Epithelial cell of esophagus (primary cell): ENCODE measurements at regions not wholly inside any gene's neighbourhood (a gene's known extent, or its start where the extent isn't known, plus 50 kb on each side); places are given as distances from the start of the nearest gene placed in this dataset.
A peak's percentile ranks its signal among the peaks of the same experiment; 100 is the strongest.

Experiments
- DNase-seq: peaks from one replicate; pipeline ENCODE4 v3.0.0; 2010; ENCODE audit warnings: low read depth
- H3K4me3 ChIP-seq: 2 replicates; pipeline ENCODE4 v1.5.1; 2011; ENCODE audit warnings: mild to moderate bottlenecking, low read length, control low read depth
- CTCF ChIP-seq: IDR thresholded peaks from 2 replicates; pipeline ENCODE4 v1.5.1; 2011; ENCODE audit warnings: low read depth, mild to moderate bottlenecking, low read length, control low read depth, inconsistent platforms; ENCODE audit not compliant: insufficient read depth; ENCODE audit errors: missing control alignments

- DNase-seq = no peak
- H3K4me3 ChIP-seq = no peak overlapping the region
- TF ChIP-seq CTCF = no peak
These were observed 67.3 kb upstream of the IL6 start for GRCh38 chr7:22659741-22660140.

DNA sequence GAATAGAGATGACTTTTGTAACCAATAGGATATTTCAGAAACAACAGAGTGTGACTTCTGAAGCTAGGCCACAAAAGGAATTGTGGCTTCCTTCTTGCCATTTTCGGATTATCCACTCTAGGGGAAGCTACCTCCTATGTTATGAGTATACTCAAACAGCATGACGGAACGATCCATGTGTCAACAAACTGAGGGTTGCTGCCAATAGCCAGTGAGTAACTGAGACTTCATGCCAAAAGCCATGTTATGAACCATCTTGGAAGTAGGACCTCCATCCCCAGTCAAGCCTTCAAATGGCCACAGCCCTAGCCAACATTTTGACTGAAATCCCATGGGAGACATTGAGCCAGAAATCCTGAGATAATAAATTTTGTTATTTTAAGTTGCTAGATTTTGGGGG is 69.0 kb upstream of the IL6 start:
- TF ChIP-seq CTCF = no peak
- no peak for DNase-seq
- no peak overlapping the region for H3K4me3 ChIP-seq

- TF ChIP-seq CTCF = no peak
- DNase-seq = no peak
- H3K4me3 ChIP-seq = no peak overlapping the region
These were observed 69.5 kb upstream of the IL6 start for GRCh38 chr7:22657479-22657878.

DNA sequence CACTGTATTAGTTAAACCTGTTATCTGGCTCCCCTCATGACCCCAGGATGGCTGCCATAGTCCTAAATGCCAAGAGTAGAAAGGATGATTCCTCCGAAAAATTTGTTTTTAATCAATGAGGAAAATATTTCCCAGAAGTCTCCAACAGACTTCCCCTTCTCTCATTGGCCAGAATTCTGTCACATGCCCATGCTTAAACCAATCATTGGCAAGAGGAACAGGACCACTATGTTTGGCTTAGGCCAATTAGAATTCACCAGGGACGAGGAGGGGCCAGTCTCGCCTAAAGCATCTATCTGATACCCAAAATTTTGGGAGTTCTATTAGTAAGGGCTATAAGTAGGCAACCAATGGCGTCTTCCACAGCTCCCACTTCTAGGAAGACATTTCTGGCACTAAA is 71.2 kb upstream of the IL6 start:
- TF ChIP-seq CTCF = no peak
- DNase-seq = no peak
- H3K4me3 ChIP-seq = no peak overlapping the region

DNA sequence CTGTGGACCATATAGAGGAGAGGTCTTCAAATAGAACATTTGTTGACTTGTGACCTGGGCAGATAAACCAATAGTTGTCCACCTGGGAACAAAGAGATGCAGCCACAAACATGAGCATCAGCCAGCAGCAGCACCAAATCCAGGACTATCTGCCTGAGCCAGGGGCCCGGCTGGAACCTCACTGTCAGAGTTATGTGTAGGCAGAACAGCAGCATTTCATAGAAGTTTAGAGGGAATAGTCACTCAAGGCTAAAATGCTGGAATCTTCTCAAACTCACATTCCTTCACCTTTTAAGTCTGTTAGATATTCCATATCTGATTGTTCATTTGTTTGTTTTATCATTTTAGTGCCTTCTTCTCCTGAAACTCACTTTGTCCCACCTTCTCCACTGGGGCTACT is 72.2 kb upstream of the IL6 start:
- no peak for TF ChIP-seq CTCF
- DNase-seq = no peak

GRCh38 chr7:22653951-22654350 is 73.0 kb upstream of the IL6 start:
- no peak for DNase-seq
- no peak overlapping the region for H3K4me3 ChIP-seq
- TF ChIP-seq CTCF = no peak

More for the DNA sequence above, 72.2 kb upstream of the IL6 start:
- H3K4me3 ChIP-seq = no peak overlapping the region

DNA sequence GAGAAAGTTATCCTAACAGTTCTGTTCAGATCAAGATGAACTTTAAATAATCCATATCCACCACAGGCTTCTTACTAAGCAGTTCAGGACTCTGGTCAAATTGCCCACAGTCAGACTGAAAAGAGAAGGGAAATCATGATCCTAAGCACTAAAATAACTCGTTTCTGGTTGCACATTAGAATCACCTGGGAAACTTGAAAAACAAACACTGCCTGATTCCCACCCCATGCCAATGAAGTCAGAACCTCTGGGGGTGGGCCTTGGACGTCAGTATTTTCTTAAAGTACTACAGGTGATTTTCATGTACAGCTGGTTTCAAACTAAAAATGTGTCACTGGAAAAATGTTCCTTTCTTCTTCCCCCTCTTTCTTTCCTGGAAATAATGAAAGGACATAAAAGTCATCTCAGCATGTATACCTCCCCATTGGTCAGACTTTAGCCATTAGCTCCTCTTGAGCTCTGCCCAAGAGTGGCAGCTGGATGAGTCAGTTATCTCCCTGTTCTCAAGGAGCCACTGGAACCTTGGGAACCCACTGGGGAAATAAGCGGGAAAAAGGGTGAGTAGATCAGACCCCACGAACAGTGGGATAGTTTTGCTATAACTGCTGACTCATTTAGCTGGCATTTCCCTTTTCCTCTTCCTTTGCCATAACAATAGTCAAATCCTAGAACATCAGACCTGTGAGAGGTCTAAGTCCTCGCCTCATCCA is 75.3 kb upstream of the IL6 start:
- no peak for TF ChIP-seq CTCF
- H3K4me3 ChIP-seq = no peak overlapping the region
- peak; percentile 39 for DNase-seq
